ENCODE measurements at regions not wholly inside any gene's neighbourhood (a gene's known extent, or its start where the extent isn't known, plus 50 kb on each side); places are given as distances from the start of the nearest gene placed in this dataset.

GRCh38 chr22:48179571-48180546 is 1417.4 kb downstream of the TBC1D22A start:
- TF ChIP-seq CTCF (IDR thresholded peaks at IDR 0.05): no peak
- no peak for TF ChIP-seq POLR2A (IDR thresholded peaks at IDR 0.05)

All from esophagus squamous epithelium (tissue), 4 donors.